Pancreas (tissue), 10 donors: ENCODE measurements at regions not wholly inside any gene's neighbourhood (a gene's known extent, or its start where the extent isn't known, plus 50 kb on each side); places are given as distances from the start of the nearest gene placed in this dataset.

Source experiments
- ATAC-seq, 4 donors: fragments of 200-7000 bp; cut with Tn5 transposase; one replicate each; pipeline versions ENCODE4 v1.8.0 to v1.9.1; 2020; ENCODE audit warnings: mild to moderate bottlenecking in 4 of 4, moderate library complexity in 4 of 4
- DNase-seq, 6 donors: peaks; one replicate each; pipeline ENCODE4 v3.0.0-alpha.2; 2020
- FAIRE-seq: peaks from 2 replicates; lab custom pipeline; 2012; peaks lifted over from hg19 to GRCh38; lab: Jason Lieb, UNC
- H3K27ac ChIP-seq, 4 donors: fragments of 200-600 bp; sonication (generic); 1 replicate in 3 of 4; 2 replicates in 1 of 4; pipeline versions ENCODE4 v1.5.0 to v1.8.0; 2020
- H3K27me3 ChIP-seq, 4 donors: fragments of 200-600 bp; one replicate each; pipeline ENCODE4 v1.8.0; 2021
- H3K36me3 ChIP-seq, 3 donors: fragments of 200-600 bp; sonication (generic) in 1 of 3; one replicate each; pipeline versions ENCODE4 v1.5.0 to v1.8.0; 2020 to 2021
- H3K4me1 ChIP-seq, 3 donors: fragments of 200-600 bp; one replicate each; pipeline ENCODE4 v1.8.0; 2021
- H3K4me3 ChIP-seq, 4 donors: fragments of 200-600 bp; sonication (generic) in 2 of 4; one replicate each; pipeline versions ENCODE4 v1.5.0 to v1.8.0; 2020 to 2021
- H3K9me3 ChIP-seq, 4 donors: fragments of 200-600 bp; one replicate each; pipeline ENCODE4 v1.8.0; 2021
- CTCF ChIP-seq, 4 donors: fragments of 200-600 bp; sonication (generic) in 3 of 4; IDR thresholded peaks; one replicate each; pipeline versions ENCODE4 v1.5.0 to v1.8.0; 2021; ENCODE audit warnings: antibody characterized with exemption in 4 of 4
- WGBS, 2 donors: extraction: QIAGEN DNeasy Blood & Tissue Kit; methylation state at CpG; one replicate each; pipeline ENCODE4 v1.1.7; 2013; 5-methylcytosine and 5-hydroxymethylcytosine counted together
- intact Hi-C, 3 donors: fragments of 100-400 bp; cut with DNase I; formaldehyde crosslinking; loops; one replicate each; pipeline versions ENCODE4 v1.11.1 to v1.14.2; 2022
- donor health status: healthy with polysubstance abuse.
- donor health status: DM: no; HTN: no; CAD: no; lungs with moderate emphysema.
- donor health status: DM: no; HTN: no; CAD: no.
- donor health status: control.
- donor health status: control.
- donor health status: Bipolar disorder and iron deficiency.
- donor health status: DM: yes; HTN: yes; CAD: no.
- donor health status: DM: no; HTN: no; CAD: no.
- donor health status: DM: no; HTN: no; CAD: no.
- donor health status: DM: yes; HTN: yes; CAD: no.

GRCh38 chr3:6526321-6526720 lies 334.6 kb upstream of the GRM7 start:
- no peak for DNase-seq
- FAIRE-seq = no peak
- WGBS, 2 donors = 95% methylated on average over 8 of the region's 8 CpGs
- no peaks in the 10 kb centered on the region for H3K36me3 ChIP-seq
- H3K9me3 ChIP-seq = no peaks in the 10 kb centered on the region
- no peaks in the 10 kb centered on the region for H3K4me1 ChIP-seq
- no peak for TF ChIP-seq CTCF (IDR thresholded peaks at IDR 0.05)
- ATAC-seq = no peak
- H3K27ac ChIP-seq = no peak overlapping the region
- H3K27me3 ChIP-seq = no peaks in the 10 kb centered on the region
- no peak overlapping the region for H3K4me3 ChIP-seq
- intact Hi-C loops = no loop called here

GRCh38 chr3:6526861-6527260 lies 334.1 kb upstream of the GRM7 start:
- 46 to 48% methylated on average over 2 of the region's 2 CpGs for WGBS, 2 donors
- H3K9me3 ChIP-seq = no peaks in the 10 kb centered on the region
- H3K27me3 ChIP-seq = no peaks in the 10 kb centered on the region
- no peaks in the 10 kb centered on the region for H3K4me1 ChIP-seq
- H3K27ac ChIP-seq = no peak overlapping the region
- FAIRE-seq (no peak), DNase-seq (no peak), ATAC-seq (no peak)
- no peak overlapping the region for H3K4me3 ChIP-seq
- no peaks in the 10 kb centered on the region for H3K36me3 ChIP-seq
- no peak for TF ChIP-seq CTCF (IDR thresholded peaks at IDR 0.05)
- intact Hi-C loops = no loop called here

- FAIRE-seq (no peak), ATAC-seq (no peak), DNase-seq (no peak)
- Histone ChIP-seq H3K27ac (no peak overlapping the region), H3K27me3 (no peaks in the 10 kb centered on the region), H3K4me1 (no peaks in the 10 kb centered on the region), H3K9me3 (no peaks in the 10 kb centered on the region), H3K36me3 (no peaks in the 10 kb centered on the region), H3K4me3 (no peak overlapping the region)
- intact Hi-C loops = no loop called here
- TF ChIP-seq CTCF (IDR thresholded peaks at IDR 0.05) = no peak
Observed at GRCh38 chr3:6528951-6529350, 332.0 kb upstream of the GRM7 start.

GRCh38 chr3:6531153-6531552 lies 329.8 kb upstream of the GRM7 start:
- WGBS, 2 donors = 47 to 59% methylated on average over 6 of the region's 6 CpGs
- intact Hi-C loops = no loop called here
- DNase-seq = no peak

GRCh38 chr3:6532101-6532500 lies 328.8 kb upstream of the GRM7 start:
- no peaks in the 10 kb centered on the region for H3K27me3 ChIP-seq
- FAIRE-seq = no peak
- H3K4me1 ChIP-seq = no peaks in the 10 kb centered on the region
- TF ChIP-seq CTCF (IDR thresholded peaks at IDR 0.05) = no peak
- DNase-seq = no peak
- no peak overlapping the region for H3K4me3 ChIP-seq
- 78 to 82% methylated on average over 3 of the region's 3 CpGs for WGBS, 2 donors
- H3K9me3 ChIP-seq = no peaks in the 10 kb centered on the region
- H3K27ac ChIP-seq = no peak overlapping the region
- H3K36me3 ChIP-seq = no peaks in the 10 kb centered on the region
- intact Hi-C loops = no loop called here
- no peak for ATAC-seq

More at GRCh38 chr3:6531153-6531552, 329.8 kb upstream of the GRM7 start:
- no peak overlapping the region for H3K27ac ChIP-seq
- no peak for ATAC-seq
- H3K36me3 ChIP-seq = no peaks in the 10 kb centered on the region
- FAIRE-seq = no peak
- no peaks in the 10 kb centered on the region for H3K27me3 ChIP-seq
- H3K9me3 ChIP-seq = no peaks in the 10 kb centered on the region
- H3K4me3 ChIP-seq = no peak overlapping the region
- no peak for TF ChIP-seq CTCF (IDR thresholded peaks at IDR 0.05)
- H3K4me1 ChIP-seq = no peaks in the 10 kb centered on the region
